DND-41 (cell line): ENCODE measurements at regions not wholly inside any gene's neighbourhood (a gene's known extent, or its start where the extent isn't known, plus 50 kb on each side); places are given as distances from the start of the nearest gene placed in this dataset.

ENCODE experiments used
- ATAC-seq: fragments of 200-7000 bp; cut with Tn5 transposase; 3 replicates; pipeline ENCODE4 v1.9.1; 2021; ENCODE audit warnings: low read depth; ENCODE audit not compliant: insufficient read depth
- DNase-seq: peaks from one replicate; pipeline ENCODE4 v3.0.0-alpha.2; 2020
- H2AFZ ChIP-seq: 2 replicates; pipeline ENCODE4 v1.6.0; 2012; ENCODE audit warnings: low read depth, low read length
- H3K27ac ChIP-seq: 2 replicates; pipeline ENCODE4 v1.5.1; 2012; ENCODE audit warnings: low read length, inconsistent platforms
- H3K27me3 ChIP-seq: fragments of 200-600 bp; sonication (generic); 2 replicates; pipeline ENCODE4 v1.6.0; 2012; ENCODE audit warnings: low read length, mild to moderate bottlenecking, inconsistent platforms; ENCODE audit not compliant: insufficient read depth, poor library complexity
- H3K36me3 ChIP-seq: 2 replicates; pipeline ENCODE4 v1.5.1; 2012; ENCODE audit warnings: low read length, inconsistent platforms; ENCODE audit not compliant: insufficient read depth
- H3K4me1 ChIP-seq: 2 replicates; pipeline ENCODE4 v1.5.1; 2012; ENCODE audit warnings: mild to moderate bottlenecking, low read length; ENCODE audit not compliant: insufficient read depth
- H3K4me2 ChIP-seq: 2 replicates; pipeline ENCODE4 v1.6.0; 2012; ENCODE audit warnings: mild to moderate bottlenecking, moderate library complexity, low read length, inconsistent platforms; ENCODE audit not compliant: insufficient read depth
- H3K4me3 ChIP-seq, 2 experiments: fragments of 200-600 bp in 1 of 2; shearing (Covaris generic) in 1 of 2; 2 replicates each; pipeline ENCODE4 v1.5.1; 2012 to 2016; ENCODE audit warnings: inconsistent platforms in 2 of 2, low read length in 2 of 2, mild to moderate bottlenecking in 2 of 2, low read depth in 1 of 2, moderate library complexity in 1 of 2
- H3K79me2 ChIP-seq: 2 replicates; pipeline ENCODE4 v1.6.0; 2012; ENCODE audit warnings: low read length, inconsistent platforms; ENCODE audit not compliant: insufficient read depth
- H3K9ac ChIP-seq: 2 replicates; pipeline ENCODE4 v1.6.0; 2012; ENCODE audit warnings: low read depth, mild to moderate bottlenecking, inconsistent platforms, low read length, moderate library complexity
- H3K9me3 ChIP-seq: 2 replicates; pipeline ENCODE4 v1.5.1; 2012; ENCODE audit warnings: low read length, moderate library complexity, mild to moderate bottlenecking, inconsistent platforms; ENCODE audit not compliant: insufficient read depth, severe bottlenecking
- H4K20me1 ChIP-seq: 2 replicates; pipeline ENCODE4 v1.6.0; 2012; ENCODE audit warnings: low read length; ENCODE audit not compliant: insufficient read depth
- CTCF ChIP-seq: IDR thresholded peaks from 2 replicates; pipeline ENCODE4 v1.5.1; 2012; ENCODE audit warnings: borderline replicate concordance, low read length, moderate library complexity, mild to moderate bottlenecking; ENCODE audit not compliant: poor library complexity, severe bottlenecking; ENCODE audit errors: extremely low read depth
- EZH2 ChIP-seq: IDR thresholded peaks from 3 replicates; pipeline ENCODE4 v1.6.1; 2012; ENCODE audit warnings: borderline replicate concordance, low read depth, mild to moderate bottlenecking, moderate library complexity, low read length, inconsistent platforms; ENCODE audit not compliant: severe bottlenecking

- H4K20me1 ChIP-seq = no peaks in the 10 kb centered on the region
- H3K27ac ChIP-seq = no peak overlapping the region
- H3K36me3 ChIP-seq = no peaks in the 10 kb centered on the region
- no peak overlapping the region for H3K4me2 ChIP-seq
- no peaks in the 10 kb centered on the region for H3K27me3 ChIP-seq
- H2AFZ ChIP-seq = no peak overlapping the region
- DNase-seq (no peak), ATAC-seq (no peak)
- H3K79me2 ChIP-seq = no peaks in the 10 kb centered on the region
- TF ChIP-seq EZH2 = no peak
- no peak for TF ChIP-seq CTCF
- H3K9ac ChIP-seq = no peak overlapping the region
- no peaks in the 10 kb centered on the region for H3K9me3 ChIP-seq
- no peaks in the 10 kb centered on the region for H3K4me1 ChIP-seq
- H3K4me3 ChIP-seq = no peak overlapping the region
Measured at GRCh38 chr10:130479146-130479545, 343.0 kb downstream of the GLRX3 start.

GRCh38 chr10:130479926-130480325 is 343.7 kb downstream of the GLRX3 start:
- no peak for DNase-seq
- no peaks in the 10 kb centered on the region for H3K79me2 ChIP-seq

GRCh38 chr10:130480491-130480890 is 344.3 kb downstream of the GLRX3 start:
- ATAC-seq = no peak
- Histone ChIP-seq H3K4me2 (no peak overlapping the region), H3K4me1 (no peaks in the 10 kb centered on the region), H3K36me3 (no peaks in the 10 kb centered on the region), H3K9me3 (no peaks in the 10 kb centered on the region), H2AFZ (no peak overlapping the region), H3K9ac (no peak overlapping the region), H3K79me2 (no peaks in the 10 kb centered on the region), H4K20me1 (no peaks in the 10 kb centered on the region), H3K4me3 (no peak overlapping the region), H3K27ac (no peak overlapping the region), H3K27me3 (no peaks in the 10 kb centered on the region)
- TF ChIP-seq EZH2 (no peak), CTCF (no peak)
- DNase-seq = no peak

More at GRCh38 chr10:130479926-130480325, 343.7 kb downstream of the GLRX3 start:
- ATAC-seq = no peak
- H2AFZ ChIP-seq = no peak overlapping the region
- H3K4me3 ChIP-seq = no peak overlapping the region
- no peak overlapping the region for H3K4me2 ChIP-seq
- no peak for TF ChIP-seq CTCF
- no peaks in the 10 kb centered on the region for H3K9me3 ChIP-seq
- no peaks in the 10 kb centered on the region for H3K4me1 ChIP-seq
- no peaks in the 10 kb centered on the region for H3K27me3 ChIP-seq
- no peaks in the 10 kb centered on the region for H4K20me1 ChIP-seq
- H3K9ac ChIP-seq = no peak overlapping the region
- H3K27ac ChIP-seq = no peak overlapping the region
- H3K36me3 ChIP-seq = no peaks in the 10 kb centered on the region

- no peak overlapping the region for H3K4me3 ChIP-seq
- no peak overlapping the region for H3K4me2 ChIP-seq
- no peak overlapping the region for H3K9ac ChIP-seq
- no peak overlapping the region for H2AFZ ChIP-seq
- no peak for ATAC-seq
- TF ChIP-seq EZH2 (no peak), CTCF (no peak)
- no peaks in the 10 kb centered on the region for H3K4me1 ChIP-seq
- no peak for DNase-seq
- H3K36me3 ChIP-seq = no peaks in the 10 kb centered on the region
- H3K27ac ChIP-seq = no peak overlapping the region
- H3K27me3 ChIP-seq = no peaks in the 10 kb centered on the region
- no peaks in the 10 kb centered on the region for H3K79me2 ChIP-seq
- no peaks in the 10 kb centered on the region for H3K9me3 ChIP-seq
- H4K20me1 ChIP-seq = no peaks in the 10 kb centered on the region
Measured at GRCh38 chr10:130481076-130481930, 345.1 kb downstream of the GLRX3 start.
